Neural cell (in vitro differentiated cells): ENCODE measurements at regions not wholly inside any gene's neighbourhood (a gene's known extent, or its start where the extent isn't known, plus 50 kb on each side); places are given as distances from the start of the nearest gene placed in this dataset.

Source experiments
- H2AFZ ChIP-seq: fragments of 200-600, 300-800 bp; sonication (generic), shearing (Covaris generic); 2 replicates; pipeline ENCODE4 v1.6.0; 2014; ENCODE audit warnings: low read depth, mild to moderate bottlenecking, antibody characterized with exemption, low read length, moderate library complexity
- H3F3A ChIP-seq: fragments of 200-600 bp; shearing (Covaris generic); 2 replicates; pipeline ENCODE4 v1.6.1; 2016; ENCODE audit warnings: mild to moderate bottlenecking, moderate library complexity, mixed read lengths, antibody characterized with exemption, low read length; ENCODE audit not compliant: insufficient read depth, poor library complexity, severe bottlenecking
- H3K27ac ChIP-seq: fragments of 200-600, 300-800 bp; sonication (generic), shearing (Covaris generic); 2 replicates; pipeline ENCODE4 v1.5.1; 2014; ENCODE audit warnings: mild to moderate bottlenecking, low read length, moderate library complexity
- H3K27me3 ChIP-seq: fragments of 300-800, 200-600 bp; sonication (generic), shearing (Covaris generic); 2 replicates; pipeline ENCODE4 v1.6.0; 2014; ENCODE audit warnings: mild to moderate bottlenecking, low read depth, low read length, moderate library complexity; ENCODE audit not compliant: insufficient read depth
- H3K36me3 ChIP-seq: fragments of 300-800, 200-600 bp; sonication (generic), shearing (Covaris generic); 2 replicates; pipeline ENCODE4 v1.5.1; 2014; ENCODE audit warnings: mild to moderate bottlenecking, antibody characterized with exemption, low read length, moderate library complexity; ENCODE audit not compliant: insufficient read depth
- H3K4me2 ChIP-seq: fragments of 300-800, 200-600 bp; sonication (generic), shearing (Covaris generic); 2 replicates; pipeline ENCODE4 v1.6.0; 2014; ENCODE audit warnings: mild to moderate bottlenecking, low read length
- H3K4me3 ChIP-seq: fragments of 300-800, 200-600 bp; sonication (generic), shearing (Covaris generic); 2 replicates; pipeline ENCODE4 v1.5.1; 2014; ENCODE audit warnings: mild to moderate bottlenecking, low read length, moderate library complexity
- H3K79me2 ChIP-seq: fragments of 200-600 bp; shearing (Covaris generic); replicated peaks from 2 replicates; pipeline ENCODE4 v1.6.0; 2014; ENCODE audit warnings: mild to moderate bottlenecking, low read length, moderate library complexity; ENCODE audit not compliant: insufficient read depth
- H3K9ac ChIP-seq: fragments of 300-800, 200-600 bp; sonication (generic), shearing (Covaris generic); 2 replicates; pipeline ENCODE4 v1.6.1; 2016; ENCODE audit warnings: mild to moderate bottlenecking, low read length, mixed read lengths
- H3K9me2 ChIP-seq: fragments of 200-600 bp; shearing (Covaris generic); 2 replicates; pipeline ENCODE4 v1.6.1; 2016; ENCODE audit warnings: mild to moderate bottlenecking, low read length, mixed read lengths; ENCODE audit not compliant: insufficient read depth
- H3K9me3 ChIP-seq: fragments of 200-600, 300-800 bp; sonication (generic), shearing (Covaris generic); 2 replicates; pipeline ENCODE4 v1.6.1; 2016; ENCODE audit warnings: mild to moderate bottlenecking, mixed run types, low read length, moderate library complexity, mixed read lengths
- H4K20me1 ChIP-seq: fragments of 200-600 bp; shearing (Covaris generic); 2 replicates; pipeline ENCODE4 v1.6.1; 2016; ENCODE audit warnings: mild to moderate bottlenecking, mixed run types; ENCODE audit not compliant: insufficient read depth
- EP300 ChIP-seq: fragments of 450-650 bp; conservative IDR thresholded peaks from 2 replicates; pipeline ENCODE4 v1.6.1; 2014; ENCODE audit warnings: antibody characterized with exemption, mild to moderate bottlenecking, moderate library complexity; ENCODE audit not compliant: poor library complexity, severe bottlenecking
- EZH2 ChIP-seq: fragments of 200-600, 300-800 bp; shearing (Covaris generic), sonication (generic); IDR thresholded peaks from 2 replicates; pipeline ENCODE4 v1.6.1; 2014; ENCODE audit warnings: antibody characterized with exemption, low read length, borderline replicate concordance, mild to moderate bottlenecking; ENCODE audit not compliant: insufficient read depth, poor library complexity, severe bottlenecking
- MXI1 ChIP-seq: fragments of 450-650 bp; conservative IDR thresholded peaks from 2 replicates; pipeline ENCODE4 v1.6.1; 2014; ENCODE audit warnings: antibody characterized with exemption, mild to moderate bottlenecking; ENCODE audit not compliant: poor library complexity, severe bottlenecking
- POLR2AphosphoS5 ChIP-seq: IDR thresholded peaks from 2 replicates; pipeline ENCODE4 v1.6.1; 2012
- RAD21 ChIP-seq: fragments of 450-650 bp; conservative IDR thresholded peaks from 2 replicates; pipeline ENCODE4 v1.6.1; 2014; ENCODE audit warnings: antibody characterized with exemption, mild to moderate bottlenecking, moderate library complexity
- SMC3 ChIP-seq: fragments of 450-650 bp; conservative IDR thresholded peaks from 2 replicates; pipeline ENCODE4 v1.6.1; 2014; ENCODE audit warnings: antibody characterized with exemption, mild to moderate bottlenecking, moderate library complexity; ENCODE audit not compliant: poor library complexity
- TAF1 ChIP-seq: IDR thresholded peaks from 2 replicates; pipeline ENCODE4 v1.6.1; 2012; ENCODE audit warnings: low read depth
- TF ChIP-seq, protein P1 (sequence below): fragments of 450-650 bp; IDR thresholded peaks from 2 replicates; pipeline ENCODE4 v1.5.1; 2014; ENCODE audit warnings: antibody characterized with exemption, mild to moderate bottlenecking, moderate library complexity; ENCODE audit not compliant: poor library complexity, severe bottlenecking
- TF ChIP-seq, protein P2 (sequence below): IDR thresholded peaks from 2 replicates; pipeline ENCODE4 v1.6.1; 2012; ENCODE audit warnings: borderline replicate concordance

GRCh38 chr6:137401088-137401487 lies 93.1 kb downstream of the OLIG3 start:
- Histone ChIP-seq H2AFZ (no peak overlapping the region), H3K4me2 (no peak overlapping the region), H3K4me3 (no peak overlapping the region), H3K79me2 (no peaks in the 10 kb centered on the region), H3K27ac (no peak overlapping the region), H3K9ac (no peak overlapping the region), H3K27me3 (no peaks in the 10 kb centered on the region), H3F3A (no peaks in the 10 kb centered on the region), H4K20me1 (no peaks in the 10 kb centered on the region), H3K9me3 (no peaks in the 10 kb centered on the region), H3K9me2 (no peaks in the 10 kb centered on the region), H3K36me3 (no peaks in the 10 kb centered on the region)
- TF ChIP-seq POLR2AphosphoS5: no peak

DNA sequence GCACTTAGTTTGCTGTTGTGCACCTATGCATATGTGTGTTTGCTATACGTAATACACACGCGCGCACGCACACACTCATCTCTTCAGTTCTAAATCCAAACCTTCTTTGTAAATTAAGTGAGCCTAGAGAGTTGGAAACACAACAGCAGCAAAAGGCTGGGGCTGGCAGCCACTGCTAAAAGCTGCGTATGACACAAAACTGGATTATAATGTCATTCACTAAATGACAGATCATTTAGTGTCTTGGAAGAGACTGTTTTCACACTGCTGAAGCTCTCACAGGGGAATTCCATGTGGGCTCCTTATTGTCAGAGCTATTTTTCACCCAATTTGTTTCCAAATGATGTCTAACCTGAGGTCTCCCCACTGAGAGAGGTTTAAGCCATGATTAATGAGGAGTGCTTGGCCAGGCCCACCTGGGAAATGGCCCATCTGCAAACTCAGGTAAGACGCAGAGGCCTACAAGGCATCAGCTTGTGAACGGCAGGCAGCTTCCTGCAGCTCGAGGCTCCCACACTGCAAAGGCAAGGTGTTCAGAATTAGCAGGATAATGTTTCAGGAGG lies 94.2 kb downstream of the OLIG3 start:
- H3K27me3 ChIP-seq: no peaks in the 10 kb centered on the region
- no peak overlapping the region for H3K9ac ChIP-seq
- H3K4me2 ChIP-seq: peak overlapping the region; percentile 54
- H3K27ac ChIP-seq: peak overlapping the region; percentile 32
- H3K36me3 ChIP-seq: no peaks in the 10 kb centered on the region
- no peaks in the 10 kb centered on the region for H3K79me2 ChIP-seq
- no peaks in the 10 kb centered on the region for H3F3A ChIP-seq
- H3K9me2 ChIP-seq: no peaks in the 10 kb centered on the region
- H2AFZ ChIP-seq: no peak overlapping the region
- peak overlapping the region; percentile 34 for H3K4me3 ChIP-seq
- H3K9me3 ChIP-seq: no peaks in the 10 kb centered on the region
- TF ChIP-seq EZH2: no peak
- TF ChIP-seq TAF1: no peak
- TF ChIP-seq RAD21: no peak
- TF ChIP-seq SMC3: no peak
- peak; percentile 93 for TF ChIP-seq EP300
- peak; percentile 88 for TF ChIP-seq POLR2AphosphoS5
- peak; percentile 33 for TF ChIP-seq MXI1
- TF ChIP-seq, protein P1, sequence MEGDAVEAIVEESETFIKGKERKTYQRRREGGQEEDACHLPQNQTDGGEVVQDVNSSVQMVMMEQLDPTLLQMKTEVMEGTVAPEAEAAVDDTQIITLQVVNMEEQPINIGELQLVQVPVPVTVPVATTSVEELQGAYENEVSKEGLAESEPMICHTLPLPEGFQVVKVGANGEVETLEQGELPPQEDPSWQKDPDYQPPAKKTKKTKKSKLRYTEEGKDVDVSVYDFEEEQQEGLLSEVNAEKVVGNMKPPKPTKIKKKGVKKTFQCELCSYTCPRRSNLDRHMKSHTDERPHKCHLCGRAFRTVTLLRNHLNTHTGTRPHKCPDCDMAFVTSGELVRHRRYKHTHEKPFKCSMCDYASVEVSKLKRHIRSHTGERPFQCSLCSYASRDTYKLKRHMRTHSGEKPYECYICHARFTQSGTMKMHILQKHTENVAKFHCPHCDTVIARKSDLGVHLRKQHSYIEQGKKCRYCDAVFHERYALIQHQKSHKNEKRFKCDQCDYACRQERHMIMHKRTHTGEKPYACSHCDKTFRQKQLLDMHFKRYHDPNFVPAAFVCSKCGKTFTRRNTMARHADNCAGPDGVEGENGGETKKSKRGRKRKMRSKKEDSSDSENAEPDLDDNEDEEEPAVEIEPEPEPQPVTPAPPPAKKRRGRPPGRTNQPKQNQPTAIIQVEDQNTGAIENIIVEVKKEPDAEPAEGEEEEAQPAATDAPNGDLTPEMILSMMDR: no peak
- TF ChIP-seq, protein P2, sequence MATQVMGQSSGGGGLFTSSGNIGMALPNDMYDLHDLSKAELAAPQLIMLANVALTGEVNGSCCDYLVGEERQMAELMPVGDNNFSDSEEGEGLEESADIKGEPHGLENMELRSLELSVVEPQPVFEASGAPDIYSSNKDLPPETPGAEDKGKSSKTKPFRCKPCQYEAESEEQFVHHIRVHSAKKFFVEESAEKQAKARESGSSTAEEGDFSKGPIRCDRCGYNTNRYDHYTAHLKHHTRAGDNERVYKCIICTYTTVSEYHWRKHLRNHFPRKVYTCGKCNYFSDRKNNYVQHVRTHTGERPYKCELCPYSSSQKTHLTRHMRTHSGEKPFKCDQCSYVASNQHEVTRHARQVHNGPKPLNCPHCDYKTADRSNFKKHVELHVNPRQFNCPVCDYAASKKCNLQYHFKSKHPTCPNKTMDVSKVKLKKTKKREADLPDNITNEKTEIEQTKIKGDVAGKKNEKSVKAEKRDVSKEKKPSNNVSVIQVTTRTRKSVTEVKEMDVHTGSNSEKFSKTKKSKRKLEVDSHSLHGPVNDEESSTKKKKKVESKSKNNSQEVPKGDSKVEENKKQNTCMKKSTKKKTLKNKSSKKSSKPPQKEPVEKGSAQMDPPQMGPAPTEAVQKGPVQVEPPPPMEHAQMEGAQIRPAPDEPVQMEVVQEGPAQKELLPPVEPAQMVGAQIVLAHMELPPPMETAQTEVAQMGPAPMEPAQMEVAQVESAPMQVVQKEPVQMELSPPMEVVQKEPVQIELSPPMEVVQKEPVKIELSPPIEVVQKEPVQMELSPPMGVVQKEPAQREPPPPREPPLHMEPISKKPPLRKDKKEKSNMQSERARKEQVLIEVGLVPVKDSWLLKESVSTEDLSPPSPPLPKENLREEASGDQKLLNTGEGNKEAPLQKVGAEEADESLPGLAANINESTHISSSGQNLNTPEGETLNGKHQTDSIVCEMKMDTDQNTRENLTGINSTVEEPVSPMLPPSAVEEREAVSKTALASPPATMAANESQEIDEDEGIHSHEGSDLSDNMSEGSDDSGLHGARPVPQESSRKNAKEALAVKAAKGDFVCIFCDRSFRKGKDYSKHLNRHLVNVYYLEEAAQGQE: peak; percentile 85
- no peaks in the 10 kb centered on the region for H4K20me1 ChIP-seq

DNA sequence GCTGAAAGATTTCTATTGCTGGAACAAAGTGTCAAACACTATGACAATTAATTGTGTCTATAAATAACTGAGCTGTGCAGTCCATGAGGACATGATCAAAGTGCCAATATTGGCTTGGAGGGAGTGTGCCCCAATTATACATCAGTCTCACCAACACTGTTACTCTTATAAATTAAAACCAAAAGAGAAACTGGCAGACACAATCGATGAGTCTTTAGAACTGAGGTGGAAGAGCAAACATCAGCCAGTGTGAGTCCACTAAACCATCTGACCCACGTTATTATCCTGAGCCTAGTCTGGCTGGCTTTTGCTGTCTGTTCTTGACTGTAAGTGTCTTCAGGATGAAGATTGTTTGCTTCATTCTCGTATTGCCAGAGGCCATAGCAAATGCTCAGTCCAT lies 98.9 kb downstream of the OLIG3 start:
- Histone ChIP-seq H3K9me3 (no peaks in the 10 kb centered on the region), H3K36me3 (no peaks in the 10 kb centered on the region), H3K9me2 (no peaks in the 10 kb centered on the region), H3K27me3 (no peaks in the 10 kb centered on the region), H4K20me1 (no peaks in the 10 kb centered on the region), H3K27ac (no peak overlapping the region), H3K9ac (no peak overlapping the region), H3K4me3 (no peak overlapping the region), H3F3A (no peaks in the 10 kb centered on the region), H3K79me2 (no peaks in the 10 kb centered on the region), H2AFZ (no peak overlapping the region), H3K4me2 (no peak overlapping the region)
- TF ChIP-seq EP300 (no peak), MXI1 (no peak), EZH2 (no peak)
